Activated B cell treated with CpG ODN at 0.5 μM for 24 hours (primary cell): ENCODE measurements at regions not wholly inside any gene's neighbourhood (a gene's known extent, or its start where the extent isn't known, plus 50 kb on each side); places are given as distances from the start of the nearest gene placed in this dataset.

Experiments used
- ATAC-seq: fragments of 200-7000 bp; cut with Tn5 transposase; one replicate; pipeline ENCODE4 v1.10.0; 2021; ENCODE audit warnings: low read depth, mild to moderate bottlenecking, moderate library complexity
- CTCF ChIA-PET: fragments of 350-600 bp; sonication (Branson Sonifier 250); formaldehyde crosslinking; loops from one replicate; lab custom pipeline; 2021; ENCODE audit warnings: antibody characterized with exemption; lab: Charles Lee
- POLR2A ChIA-PET: fragments of 350-600 bp; sonication (Branson Sonifier 250); formaldehyde crosslinking; loops from one replicate; lab custom pipeline; 2021; ENCODE audit warnings: antibody characterized with exemption; lab: Charles Lee
- DNase-seq: peaks from one replicate; pipeline ENCODE4 v3.0.0; 2022
- H3K27ac Mint-ChIP-seq: one replicate; pipeline ENCODE4 v1.8.0; 2020; ENCODE audit warnings: mixed read lengths
- H3K27me3 Mint-ChIP-seq: one replicate; pipeline ENCODE4 v1.8.0; 2021; ENCODE audit warnings: mixed read lengths
- H3K36me3 Mint-ChIP-seq: one replicate; pipeline ENCODE4 v1.8.0; 2021; ENCODE audit warnings: low read depth, mixed read lengths
- H3K4me1 Mint-ChIP-seq: one replicate; pipeline ENCODE4 v1.8.0; 2021; ENCODE audit warnings: mixed read lengths
- H3K4me3 Mint-ChIP-seq: one replicate; pipeline ENCODE4 v1.8.0; 2020; ENCODE audit warnings: mild to moderate bottlenecking, mixed read lengths
- H3K9me3 Mint-ChIP-seq: one replicate; pipeline ENCODE4 v1.8.0; 2020; ENCODE audit warnings: mixed read lengths
- intact Hi-C: fragments of 100-400 bp; cut with micrococcal nuclease; formaldehyde crosslinking; loops from one replicate; pipeline ENCODE4 v1.15.1; 2024
- TF ChIP-seq, protein P1 (sequence below): fragments of 200-600 bp; IDR thresholded peaks from one replicate; pipeline ENCODE4 v1.8.0; 2022; ENCODE audit warnings: antibody characterized with exemption, mild to moderate bottlenecking

DNA sequence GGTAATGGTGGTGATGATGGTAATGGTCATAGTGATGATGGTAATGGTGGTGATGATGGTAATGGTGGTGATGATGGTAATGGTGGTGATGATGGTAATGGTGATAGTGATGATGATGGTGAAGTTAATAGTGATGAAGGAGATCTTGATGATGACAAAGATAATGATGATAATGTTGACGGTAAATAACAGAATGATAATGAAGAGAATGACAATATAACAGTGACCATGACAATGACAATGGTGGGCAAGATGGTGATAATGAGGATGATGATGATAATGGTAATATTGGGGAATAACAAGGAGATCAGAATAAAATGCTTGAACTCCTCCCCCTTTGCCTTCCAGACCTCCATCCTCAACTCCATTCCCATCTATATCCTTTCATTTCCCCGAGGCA lies 233.3 kb upstream of the SFSWAP start:
- Mint-ChIP-seq H3K4me3 (no peak overlapping the region), H3K27me3 (peaks cover 8% of the 10 kb centered on the region), H3K27ac (no peak overlapping the region), H3K4me1 (no peaks in the 10 kb centered on the region), H3K9me3 (no peaks in the 10 kb centered on the region), H3K36me3 (no peaks in the 10 kb centered on the region)
- ChIA-PET POLR2A (no interaction called here), CTCF (no interaction called here)
- TF ChIP-seq, protein P1, sequence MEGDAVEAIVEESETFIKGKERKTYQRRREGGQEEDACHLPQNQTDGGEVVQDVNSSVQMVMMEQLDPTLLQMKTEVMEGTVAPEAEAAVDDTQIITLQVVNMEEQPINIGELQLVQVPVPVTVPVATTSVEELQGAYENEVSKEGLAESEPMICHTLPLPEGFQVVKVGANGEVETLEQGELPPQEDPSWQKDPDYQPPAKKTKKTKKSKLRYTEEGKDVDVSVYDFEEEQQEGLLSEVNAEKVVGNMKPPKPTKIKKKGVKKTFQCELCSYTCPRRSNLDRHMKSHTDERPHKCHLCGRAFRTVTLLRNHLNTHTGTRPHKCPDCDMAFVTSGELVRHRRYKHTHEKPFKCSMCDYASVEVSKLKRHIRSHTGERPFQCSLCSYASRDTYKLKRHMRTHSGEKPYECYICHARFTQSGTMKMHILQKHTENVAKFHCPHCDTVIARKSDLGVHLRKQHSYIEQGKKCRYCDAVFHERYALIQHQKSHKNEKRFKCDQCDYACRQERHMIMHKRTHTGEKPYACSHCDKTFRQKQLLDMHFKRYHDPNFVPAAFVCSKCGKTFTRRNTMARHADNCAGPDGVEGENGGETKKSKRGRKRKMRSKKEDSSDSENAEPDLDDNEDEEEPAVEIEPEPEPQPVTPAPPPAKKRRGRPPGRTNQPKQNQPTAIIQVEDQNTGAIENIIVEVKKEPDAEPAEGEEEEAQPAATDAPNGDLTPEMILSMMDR, result no peak
- no peak for ATAC-seq
- DNase-seq, result no peak
- intact Hi-C loops, result no loop called here

GRCh38 chr12:131478468-131478867 lies 232.4 kb upstream of the SFSWAP start:
- intact Hi-C loops, result no loop called here
- ATAC-seq, result no peak
- Mint-ChIP-seq H3K4me1 (no peaks in the 10 kb centered on the region), H3K27ac (no peak overlapping the region), H3K4me3 (no peak overlapping the region), H3K27me3 (peaks cover 8% of the 10 kb centered on the region), H3K36me3 (no peaks in the 10 kb centered on the region), H3K9me3 (no peaks in the 10 kb centered on the region)
- ChIA-PET POLR2A (no interaction called here), CTCF (no interaction called here)
- no peak for DNase-seq
- TF ChIP-seq, protein P1, result no peak

DNA sequence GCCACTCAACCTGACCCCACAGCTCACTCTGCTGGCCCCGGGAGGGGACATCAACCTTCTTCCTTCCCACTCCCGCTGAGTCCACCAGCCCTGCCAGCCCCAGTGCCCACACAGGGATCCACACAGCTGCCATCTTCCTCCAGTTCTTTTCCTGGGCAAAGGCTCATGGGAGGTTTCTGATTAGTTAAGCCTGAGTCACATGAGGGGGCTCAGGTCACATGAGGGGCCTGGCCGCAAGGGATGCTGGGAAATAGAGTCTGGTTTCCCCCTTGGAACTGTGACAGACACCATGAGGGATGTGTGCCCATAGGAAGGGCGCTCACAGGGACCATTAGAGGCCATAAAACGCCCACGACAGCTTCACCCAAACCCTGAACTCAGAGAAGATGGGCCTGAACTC lies 228.7 kb upstream of the SFSWAP start:
- Mint-ChIP-seq H3K36me3 (no peaks in the 10 kb centered on the region), H3K4me3 (no peak overlapping the region), H3K27ac (no peak overlapping the region), H3K4me1 (no peaks in the 10 kb centered on the region), H3K27me3 (peaks cover 8% of the 10 kb centered on the region), H3K9me3 (no peaks in the 10 kb centered on the region)
- ChIA-PET POLR2A (no interaction called here), CTCF (no interaction called here)
- DNase-seq (no peak), ATAC-seq (no peak)
- TF ChIP-seq, protein P1, result no peak
- intact Hi-C loops, result no loop called here

DNA sequence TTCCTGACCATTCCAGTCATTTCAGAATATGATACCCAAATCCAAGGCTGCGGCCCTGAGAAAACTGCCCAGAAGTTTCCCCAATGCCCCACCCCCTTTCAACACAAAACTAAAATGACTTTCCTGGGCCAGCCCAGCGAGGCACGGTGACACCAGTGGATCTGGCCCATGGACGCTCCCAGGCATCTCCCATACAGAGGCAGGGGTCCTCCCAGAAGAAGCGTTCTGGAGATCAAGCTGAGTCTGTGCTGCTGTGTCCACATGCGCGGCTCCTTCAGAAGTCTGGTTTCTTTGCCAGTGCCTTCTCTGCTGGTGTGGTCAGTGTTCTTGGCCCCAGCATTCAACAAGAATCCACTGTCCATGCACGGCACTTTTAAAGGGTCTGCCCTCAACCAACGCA lies 228.2 kb upstream of the SFSWAP start:
- intact Hi-C loops, result no loop called here

DNA sequence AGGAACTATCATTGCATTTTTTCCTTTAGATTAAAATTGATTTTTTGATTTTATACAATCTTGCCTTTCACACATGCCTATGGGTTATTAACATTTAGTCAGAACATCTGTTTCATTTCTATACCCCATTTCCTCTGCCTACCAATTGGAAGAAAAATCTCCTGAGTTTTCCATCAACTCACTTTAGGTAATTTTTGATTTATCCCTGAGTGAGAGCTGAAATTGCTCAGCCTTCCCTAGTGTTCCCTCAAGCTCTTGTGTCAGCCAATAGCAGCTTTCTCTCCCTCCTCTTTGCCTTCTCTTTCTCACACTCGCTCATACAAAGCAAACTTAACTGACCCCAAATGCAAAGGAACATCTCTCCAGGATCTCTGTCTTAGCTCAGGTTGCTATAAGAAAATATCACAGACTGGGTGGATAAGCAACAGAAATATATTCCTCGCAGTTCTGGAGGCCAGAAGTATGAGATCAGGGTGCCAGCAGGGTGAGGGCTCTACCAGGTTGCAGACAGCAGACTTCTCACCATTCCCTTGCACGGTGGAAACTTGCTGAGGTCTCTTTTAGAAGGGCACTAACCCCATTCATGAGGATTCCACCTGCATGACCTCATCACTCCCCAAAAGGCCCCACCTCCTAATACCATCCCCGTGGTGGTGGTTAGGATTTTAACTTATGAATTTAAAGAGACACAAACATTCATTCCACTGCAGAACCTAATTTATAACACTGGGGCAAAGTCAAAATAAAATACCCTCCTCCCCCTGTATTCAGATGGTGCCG lies 224.2 kb upstream of the SFSWAP start:
- no peaks in the 10 kb centered on the region for H3K9me3 Mint-ChIP-seq
- H3K36me3 Mint-ChIP-seq, result no peaks in the 10 kb centered on the region
- intact Hi-C loops, result no loop called here
- no peak overlapping the region for H3K4me3 Mint-ChIP-seq
- no peak for ATAC-seq
- H3K27me3 Mint-ChIP-seq, result peaks cover 1% of the 10 kb centered on the region
- no peaks in the 10 kb centered on the region for H3K4me1 Mint-ChIP-seq
- no peak overlapping the region for H3K27ac Mint-ChIP-seq
- CTCF ChIA-PET, result no interaction called here
- POLR2A ChIA-PET, result no interaction called here
- DNase-seq, result no peak
- TF ChIP-seq, protein P1, result no peak

More for the DNA sequence above, 228.2 kb upstream of the SFSWAP start:
- CTCF ChIA-PET, result no interaction called here
- POLR2A ChIA-PET, result no interaction called here
- Mint-ChIP-seq H3K27me3 (peaks cover 8% of the 10 kb centered on the region), H3K4me1 (no peaks in the 10 kb centered on the region), H3K27ac (no peak overlapping the region), H3K4me3 (no peak overlapping the region), H3K36me3 (no peaks in the 10 kb centered on the region), H3K9me3 (no peaks in the 10 kb centered on the region)
- TF ChIP-seq, protein P1, result no peak
- no peak for DNase-seq
- no peak for ATAC-seq
